WTC11 (cell line): ENCODE measurements at regions not wholly inside any gene's neighbourhood (a gene's known extent, or its start where the extent isn't known, plus 50 kb on each side); places are given as distances from the start of the nearest gene placed in this dataset.

Source experiments
- ATAC-seq: fragments of 200-7000 bp; cut with Tn5 transposase; 2 replicates; pipeline ENCODE4 v1.10.0; 2021; ENCODE audit warnings: mild to moderate bottlenecking, moderate library complexity
- CTCF ChIA-PET: fragments of 300-600 bp; sonication (Branson Sonifier 250); formaldehyde crosslinking; loops from one replicate; lab custom pipeline; 2021; ENCODE audit warnings: antibody characterized with exemption; lab: Charles Lee
- POLR2A ChIA-PET: fragments of 350-600 bp; sonication (Branson Sonifier 250); formaldehyde crosslinking; loops from one replicate; lab custom pipeline; 2021; ENCODE audit warnings: antibody characterized with exemption; lab: Charles Lee
- DNase-seq: peaks from one replicate; pipeline ENCODE4 v3.0.0; 2021; ENCODE audit warnings: low spot score
- H3K27ac Mint-ChIP-seq: 2 replicates; pipeline ENCODE4 v1.8.0; 2021; ENCODE audit warnings: mixed read lengths
- H3K27me3 Mint-ChIP-seq: 2 replicates; pipeline ENCODE4 v1.8.0; 2021; ENCODE audit warnings: low read depth, mild to moderate bottlenecking, moderate library complexity, mixed read lengths
- H3K36me3 Mint-ChIP-seq: 2 replicates; pipeline ENCODE4 v1.8.0; 2021; ENCODE audit warnings: mixed read lengths
- H3K4me1 Mint-ChIP-seq: 2 replicates; pipeline ENCODE4 v1.8.0; 2022; ENCODE audit warnings: mixed read lengths
- H3K4me3 Mint-ChIP-seq: 2 replicates; pipeline ENCODE4 v1.8.0; 2021; ENCODE audit warnings: mild to moderate bottlenecking, moderate library complexity, mixed read lengths
- H3K9me3 Mint-ChIP-seq: 2 replicates; pipeline ENCODE4 v1.8.0; 2021; ENCODE audit warnings: mixed read lengths
- ATF1 ChIP-seq: sonication (generic); formaldehyde crosslinking; IDR thresholded peaks from 2 replicates; pipeline ENCODE4 v1.8.1; 2023; ENCODE audit warnings: mild to moderate bottlenecking, moderate library complexity, missing genetic modification reagents
- ATF2 ChIP-seq: sonication (generic); formaldehyde crosslinking; IDR thresholded peaks from 2 replicates; pipeline ENCODE4 v1.8.1; 2022; ENCODE audit warnings: low read depth, missing genetic modification reagents, borderline replicate concordance
- ATF3 ChIP-seq: sonication (generic); formaldehyde crosslinking; conservative IDR thresholded peaks from 2 replicates; pipeline ENCODE4 v1.8.1; 2022; ENCODE audit warnings: mild to moderate bottlenecking, missing genetic modification reagents
- CBFB ChIP-seq: sonication (generic); formaldehyde crosslinking; IDR thresholded peaks from 2 replicates; pipeline ENCODE4 v1.8.1; 2022; ENCODE audit warnings: mild to moderate bottlenecking, low read depth, missing genetic modification reagents
- CREM ChIP-seq: sonication (generic); formaldehyde crosslinking; IDR thresholded peaks from 2 replicates; pipeline ENCODE4 v1.8.1; 2022; ENCODE audit warnings: mild to moderate bottlenecking, missing genetic modification reagents, moderate library complexity
- ETV6 ChIP-seq: sonication (generic); formaldehyde crosslinking; IDR thresholded peaks from 2 replicates; pipeline ENCODE4 v1.8.1; 2022; ENCODE audit warnings: mild to moderate bottlenecking, missing genetic modification reagents
- FOXJ3 ChIP-seq: sonication (generic); formaldehyde crosslinking; IDR thresholded peaks from 2 replicates; pipeline ENCODE4 v1.9.0; 2021; ENCODE audit warnings: missing genetic modification reagents, mild to moderate bottlenecking, borderline replicate concordance
- GTF2I ChIP-seq: fragments of 250-450 bp; sonication (Bioruptor Pico); conservative IDR thresholded peaks from 2 replicates; pipeline ENCODE4 v1.4.0; 2021; ENCODE audit warnings: mild to moderate bottlenecking
- JUN ChIP-seq: sonication (generic); formaldehyde crosslinking; IDR thresholded peaks from 2 replicates; pipeline ENCODE4 v1.8.0; 2023; ENCODE audit warnings: mild to moderate bottlenecking, missing genetic modification reagents
- KAT7 ChIP-seq: sonication (generic); formaldehyde crosslinking; IDR thresholded peaks from 2 replicates; pipeline ENCODE4 v1.8.1; 2023; ENCODE audit warnings: missing genetic modification reagents, mild to moderate bottlenecking, borderline replicate concordance
- MAX ChIP-seq: sonication (generic); formaldehyde crosslinking; IDR thresholded peaks from 2 replicates; pipeline ENCODE4 v1.8.0; 2022; ENCODE audit warnings: mild to moderate bottlenecking, missing genetic modification reagents
- NFYB ChIP-seq: sonication (generic); formaldehyde crosslinking; conservative IDR thresholded peaks from 2 replicates; pipeline ENCODE4 v1.8.0; 2022; ENCODE audit warnings: low read depth, missing genetic modification reagents
- NR1H2 ChIP-seq: sonication (generic); formaldehyde crosslinking; IDR thresholded peaks from 2 replicates; pipeline ENCODE4 v1.9.0; 2021; ENCODE audit warnings: mild to moderate bottlenecking, moderate library complexity, missing genetic modification reagents
- PREB ChIP-seq: sonication (generic); formaldehyde crosslinking; IDR thresholded peaks from 2 replicates; pipeline ENCODE4 v1.8.1; 2022; ENCODE audit warnings: mild to moderate bottlenecking, missing genetic modification reagents, moderate library complexity, borderline replicate concordance
- PRRX2 ChIP-seq: fragments of 250-450 bp; sonication (Bioruptor Pico); IDR thresholded peaks from 2 replicates; pipeline ENCODE4 v1.8.0; 2021; ENCODE audit warnings: mild to moderate bottlenecking
- TEAD1 ChIP-seq: sonication (generic); formaldehyde crosslinking; IDR thresholded peaks from 2 replicates; pipeline ENCODE4 v1.8.0; 2022; ENCODE audit warnings: mild to moderate bottlenecking, missing genetic modification reagents
- TP53 ChIP-seq: sonication (generic); formaldehyde crosslinking; IDR thresholded peaks from 2 replicates; pipeline ENCODE4 v1.8.1; 2023; ENCODE audit warnings: mild to moderate bottlenecking, missing genetic modification reagents
- ZBTB43 ChIP-seq: sonication (generic); formaldehyde crosslinking; IDR thresholded peaks from 2 replicates; pipeline ENCODE4 v1.8.1; 2023; ENCODE audit warnings: mild to moderate bottlenecking, missing genetic modification reagents
- ZMAT4 ChIP-seq: fragments of 250-450 bp; sonication (Bioruptor Pico); IDR thresholded peaks from 2 replicates; pipeline ENCODE4 v1.9.0; 2021; ENCODE audit warnings: mild to moderate bottlenecking
- ZNF281 ChIP-seq: sonication (generic); formaldehyde crosslinking; IDR thresholded peaks from 2 replicates; pipeline ENCODE4 v1.8.0; 2023; ENCODE audit warnings: mild to moderate bottlenecking, missing genetic modification reagents
- ZNF317 ChIP-seq: sonication (generic); formaldehyde crosslinking; IDR thresholded peaks from 2 replicates; pipeline ENCODE4 v1.8.1; 2023; ENCODE audit warnings: low read depth, mild to moderate bottlenecking, moderate library complexity, missing genetic modification reagents, borderline replicate concordance
- ZNF532 ChIP-seq: fragments of 250-450 bp; sonication (Bioruptor Pico); IDR thresholded peaks from 2 replicates; pipeline ENCODE4 v1.9.0; 2021; ENCODE audit warnings: mild to moderate bottlenecking, borderline replicate concordance

- Mint-ChIP-seq H3K27ac (no peak overlapping the region), H3K9me3 (peaks cover 30% of the 10 kb centered on the region), H3K27me3 (no peaks in the 10 kb centered on the region), H3K36me3 (peaks cover 19% of the 10 kb centered on the region), H3K4me1 (0 out of 2 replicates have a peak, but pooled peaks cover 3% of the 10 kb centered on the region), H3K4me3 (no peak overlapping the region)
- CTCF ChIA-PET = no interaction called here
- no peak for TF ChIP-seq ATF2
- no peak for TF ChIP-seq MAX (CRISPR knock-in tag)
- TF ChIP-seq ZNF532 (CRISPR knock-in tag) = no peak
- TF ChIP-seq TEAD1 (CRISPR knock-in tag) = no peak
- no peak for TF ChIP-seq PREB (CRISPR knock-in tag)
- TF ChIP-seq ATF3 (CRISPR knock-in tag) = no peak
- TF ChIP-seq ETV6 (CRISPR knock-in tag) = no peak
- TF ChIP-seq JUN (CRISPR knock-in tag) = no peak
- TF ChIP-seq ZBTB43 (CRISPR knock-in tag) = no peak
- TF ChIP-seq ZMAT4 (CRISPR knock-in tag) = no peak
- TF ChIP-seq GTF2I (CRISPR knock-in tag) = no peak
- TF ChIP-seq TP53 (CRISPR knock-in tag) = no peak
- DNase-seq = no peak
- POLR2A ChIA-PET = interaction anchor here (0.6 kb wide), 1 partner anchor 126 kb away, joined by 4 read pairs; no protein-coding TSS in a partner anchor
- no peak for ATAC-seq
Measured at GRCh38 chr2:196502386-196502785, 137.1 kb upstream of the CCDC150 start.

- ChIA-PET CTCF (no interaction called here), POLR2A (interaction anchor here (0.7 kb wide), 1 partner anchor 14 kb away, joined by 5 read pairs; no protein-coding TSS in a partner anchor)
- no peak overlapping the region for H3K4me3 Mint-ChIP-seq
- DNase-seq (no peak), ATAC-seq (peak; percentile 83)
- no peak overlapping the region for H3K27ac Mint-ChIP-seq
- H3K4me1 Mint-ChIP-seq = 0 out of 2 replicates have a peak, but pooled peaks cover 3% of the 10 kb centered on the region
- H3K27me3 Mint-ChIP-seq = no peaks in the 10 kb centered on the region
- peaks cover 17% of the 10 kb centered on the region for H3K36me3 Mint-ChIP-seq
- peaks cover 23% of the 10 kb centered on the region for H3K9me3 Mint-ChIP-seq
- TF ChIP-seq ATF3 (CRISPR knock-in tag) (no peak), ZNF317 (CRISPR knock-in tag) (no peak), NFYB (CRISPR knock-in tag) (no peak), CREM (CRISPR knock-in tag) (no peak), KAT7 (CRISPR knock-in tag) (no peak), ZNF281 (no peak), FOXJ3 (no peak), CBFB (CRISPR knock-in tag) (no peak), PRRX2 (CRISPR knock-in tag) (no peak), ATF1 (CRISPR knock-in tag) (no peak), NR1H2 (no peak)
Measured at GRCh38 chr2:196503398-196503797, 136.1 kb upstream of the CCDC150 start.
